Adrenal gland (tissue), 5 donors: ENCODE measurements at regions not wholly inside any gene's neighbourhood (a gene's known extent, or its start where the extent isn't known, plus 50 kb on each side); places are given as distances from the start of the nearest gene placed in this dataset.

ENCODE experiments used
- CTCF ChIP-seq, 6 experiments: fragments of 450-650 bp in 4 of 6; fragments of 200-600 bp in 2 of 6; sonication (generic) in 1 of 6; IDR thresholded peaks; 1 replicate in 5 of 6; 2 replicates in 1 of 6; pipeline versions ENCODE4 v1.5.1 to v1.8.0; 2016 to 2021; ENCODE audit warnings: antibody characterized with exemption in 6 of 6, mild to moderate bottlenecking in 2 of 6, moderate library complexity in 1 of 6
- POLR2A ChIP-seq, 2 donors: fragments of 450-650 bp; IDR thresholded peaks; one replicate each; pipeline ENCODE4 v1.6.1; 2017; ENCODE audit warnings: antibody characterized with exemption in 2 of 2, mild to moderate bottlenecking in 2 of 2, moderate library complexity in 1 of 2
- donor health status: DM: no; HTN: no; CAD: no.

DNA sequence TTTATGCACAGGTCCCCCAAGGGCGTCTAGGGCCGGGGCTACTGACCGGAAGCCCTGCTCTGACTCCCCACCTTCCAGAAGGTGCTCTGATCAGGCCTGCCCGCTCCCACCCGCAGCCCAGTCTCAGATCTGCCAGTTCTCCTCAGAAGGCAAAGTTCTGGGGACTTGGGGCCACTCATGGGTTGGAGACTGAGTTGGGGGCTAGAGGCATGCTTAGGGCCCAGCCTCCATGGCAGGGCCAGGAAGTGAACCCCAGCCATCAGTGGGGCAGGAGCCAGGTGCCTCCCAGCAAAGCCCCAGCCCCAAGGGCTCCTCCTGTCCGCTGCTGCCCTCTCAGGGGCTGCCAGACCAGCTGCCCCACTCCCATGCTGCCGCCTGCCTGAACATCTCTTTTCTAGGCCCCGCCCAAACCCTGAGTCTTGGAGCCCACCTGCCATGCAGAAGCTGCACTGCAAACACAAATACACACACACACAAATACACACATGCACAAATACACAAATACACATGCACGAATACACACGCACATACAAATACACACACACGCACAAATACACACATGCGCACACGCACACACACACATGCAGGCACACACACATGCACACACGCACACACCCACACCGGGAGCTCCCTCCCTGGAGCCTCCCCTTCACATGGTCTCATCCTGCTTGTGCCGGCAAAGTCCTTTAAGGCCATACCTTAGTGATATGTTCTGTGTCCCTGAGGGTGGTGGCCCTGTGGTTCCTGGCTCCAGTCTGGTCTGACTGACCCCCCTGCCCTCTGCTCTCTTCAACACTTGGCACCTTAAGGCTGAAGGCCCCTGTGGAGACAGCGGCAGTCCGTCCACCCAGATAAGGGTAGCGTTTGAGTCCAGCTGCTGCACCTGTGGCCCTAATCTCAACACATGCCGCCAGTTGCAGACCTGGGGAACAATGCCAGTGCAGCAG, 59.2 kb upstream of the KLF13 start:
- TF ChIP-seq POLR2A (IDR thresholded peaks at IDR 0.05) (no peak), CTCF (IDR thresholded peaks at IDR 0.05) (no peak)
